ENCODE measurements at regions not wholly inside any gene's neighbourhood (a gene's known extent, or its start where the extent isn't known, plus 50 kb on each side); places are given as distances from the start of the nearest gene placed in this dataset.
"Not testable (repeated sequence)": the region's sequence is repeated elsewhere in the genome, so short reads cannot be mapped to it uniquely, and the experiment has no call there.

DNA sequence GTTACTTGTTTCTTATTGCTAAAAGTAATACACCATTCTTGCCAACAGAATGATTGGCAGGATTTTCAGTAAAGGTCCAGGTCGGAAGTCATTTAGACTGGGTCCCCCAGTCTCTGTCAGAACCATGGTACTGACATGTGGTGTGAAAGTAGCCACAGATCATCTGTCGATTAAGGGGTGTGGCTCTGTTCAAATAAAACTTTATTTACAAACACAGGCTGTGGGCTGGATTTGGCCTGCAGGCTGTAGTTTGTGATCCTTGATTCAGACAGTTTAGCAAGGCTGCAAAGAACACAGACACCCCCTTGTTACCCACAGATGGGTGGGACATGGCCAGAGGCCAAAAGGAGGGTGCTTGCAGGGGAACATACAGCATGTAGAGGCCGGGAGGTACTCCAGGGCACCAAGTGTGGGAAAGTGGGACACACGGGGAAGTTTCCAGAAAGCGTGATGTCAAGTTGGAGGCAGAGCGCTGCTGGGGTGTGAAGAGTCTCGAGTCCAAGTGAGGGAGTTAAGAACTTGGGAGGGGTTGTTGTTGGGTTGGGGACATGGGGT is 104.1 kb upstream of the CCZ1B start:
- not testable (repeated sequence) for H3K36me3 Mint-ChIP-seq; H3K27me3 Mint-ChIP-seq; DNase-seq; H3K27ac Mint-ChIP-seq; ATAC-seq (replicated peaks); H3K4me3 Mint-ChIP-seq; H3K9me3 Mint-ChIP-seq
- H3K4me1 Mint-ChIP-seq, result peaks cover 6 to 11% of the 10 kb centered on the region in 2 donors

- not testable (repeated sequence) for H3K36me3 Mint-ChIP-seq, H3K27ac Mint-ChIP-seq
- DNase-seq, result peak; percentile 20
Measured at GRCh38 chr7:6930787-6931186, 104.7 kb upstream of the CCZ1B start.

DNA sequence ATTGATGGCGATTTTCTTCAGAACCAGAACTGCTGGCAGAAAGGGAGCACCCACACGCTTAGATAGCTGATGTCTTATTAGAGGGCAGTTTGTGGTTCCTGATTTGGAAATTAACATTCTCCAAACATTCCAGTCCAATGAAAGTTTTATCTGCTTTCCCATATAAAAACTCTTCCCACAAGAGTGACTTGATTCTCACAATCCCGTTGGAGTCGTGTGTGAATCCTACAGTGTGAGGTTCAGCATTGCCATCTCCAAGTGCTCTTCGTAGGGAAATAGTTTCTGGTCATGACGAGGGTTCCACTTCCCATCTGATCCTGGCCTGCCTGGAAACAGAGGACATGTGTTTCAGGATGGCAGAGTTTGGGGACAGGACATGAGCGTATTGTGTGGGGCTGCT is 105.4 kb upstream of the CCZ1B start:
- DNase-seq; ATAC-seq (replicated peaks): not testable (repeated sequence)
- peaks cover 6 to 11% of the 10 kb centered on the region in 2 donors for H3K4me1 Mint-ChIP-seq

More at GRCh38 chr7:6930787-6931186, 104.7 kb upstream of the CCZ1B start:
- not testable (repeated sequence) for H3K27me3 Mint-ChIP-seq; ATAC-seq (replicated peaks); H3K4me3 Mint-ChIP-seq; H3K9me3 Mint-ChIP-seq
- H3K4me1 Mint-ChIP-seq, result peaks cover 6 to 11% of the 10 kb centered on the region in 2 donors

DNA sequence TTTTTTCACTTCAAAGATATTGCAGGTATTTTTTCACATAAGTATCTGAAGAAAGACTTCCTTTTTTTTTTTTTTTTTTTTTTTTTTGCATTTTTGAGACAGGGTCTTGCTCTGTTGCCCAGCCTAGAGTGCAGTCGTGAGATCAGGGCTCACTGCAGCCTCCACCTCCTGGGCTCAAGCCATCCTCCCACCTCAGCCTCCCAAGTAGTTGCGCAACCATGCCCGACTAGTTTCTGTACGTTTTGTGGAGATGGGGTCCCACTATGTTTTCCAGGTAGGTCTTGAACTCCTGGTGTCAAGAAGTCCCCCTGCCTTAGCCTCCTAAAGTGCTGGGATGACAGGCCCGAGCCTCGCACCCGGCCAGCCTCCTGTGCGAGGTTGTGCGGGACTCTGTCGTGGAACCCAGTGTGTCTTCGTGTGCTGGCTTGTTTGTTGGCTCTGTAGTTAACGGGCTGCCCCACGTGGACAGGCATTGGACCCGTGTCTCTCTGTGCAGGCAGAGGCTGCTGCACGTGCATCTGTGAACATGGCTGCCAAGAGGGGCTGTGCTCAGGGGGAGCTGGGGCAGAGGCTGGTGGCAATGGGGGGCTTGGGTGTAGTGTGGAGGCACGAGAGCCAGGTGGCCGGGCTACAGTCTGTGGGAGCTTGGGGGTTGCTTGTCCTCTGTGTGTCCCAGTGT is 108.0 kb upstream of the CCZ1B start:
- H3K36me3 Mint-ChIP-seq; DNase-seq; H3K4me3 Mint-ChIP-seq; H3K9me3 Mint-ChIP-seq; ATAC-seq (replicated peaks); H3K27ac Mint-ChIP-seq; H3K27me3 Mint-ChIP-seq: not testable (repeated sequence)
- H3K4me1 Mint-ChIP-seq, result peaks cover 8 to 11% of the 10 kb centered on the region in 2 donors

More for the DNA sequence above, 105.4 kb upstream of the CCZ1B start:
- not testable (repeated sequence) for H3K27me3 Mint-ChIP-seq, H3K4me3 Mint-ChIP-seq, H3K27ac Mint-ChIP-seq, H3K9me3 Mint-ChIP-seq, H3K36me3 Mint-ChIP-seq

DNA sequence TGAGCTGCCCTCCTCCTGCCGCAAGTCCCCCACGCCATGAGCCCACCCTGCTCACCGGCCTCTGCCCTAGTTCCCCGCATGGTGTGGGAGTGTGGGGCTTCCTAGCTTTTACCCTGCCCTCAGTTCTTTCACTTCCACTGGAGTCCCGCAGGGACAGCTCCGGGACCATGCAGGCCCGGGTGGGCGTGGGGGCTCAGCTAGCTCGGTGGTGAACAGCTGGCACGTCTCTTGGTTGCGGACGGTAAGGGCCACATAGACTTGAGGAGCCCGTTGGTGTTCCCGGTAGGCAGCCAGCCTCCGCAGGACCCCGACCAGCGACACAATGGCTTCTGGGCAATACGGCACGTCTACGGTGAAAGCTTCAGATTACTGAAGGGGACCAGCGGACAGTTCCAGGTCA is 108.9 kb upstream of the CCZ1B start:
- Mint-ChIP-seq H3K4me1 (peaks cover 8 to 11% of the 10 kb centered on the region in 2 donors), H3K9me3 (no peaks in the 10 kb centered on the region), H3K27ac (no peak overlapping the region), H3K36me3 (no peaks in the 10 kb centered on the region), H3K4me3 (no peak overlapping the region), H3K27me3 (peaks cover 0 to 4% of the 10 kb centered on the region in 2 donors)
- no peak for DNase-seq
- no peak for ATAC-seq (replicated peaks)

DNA sequence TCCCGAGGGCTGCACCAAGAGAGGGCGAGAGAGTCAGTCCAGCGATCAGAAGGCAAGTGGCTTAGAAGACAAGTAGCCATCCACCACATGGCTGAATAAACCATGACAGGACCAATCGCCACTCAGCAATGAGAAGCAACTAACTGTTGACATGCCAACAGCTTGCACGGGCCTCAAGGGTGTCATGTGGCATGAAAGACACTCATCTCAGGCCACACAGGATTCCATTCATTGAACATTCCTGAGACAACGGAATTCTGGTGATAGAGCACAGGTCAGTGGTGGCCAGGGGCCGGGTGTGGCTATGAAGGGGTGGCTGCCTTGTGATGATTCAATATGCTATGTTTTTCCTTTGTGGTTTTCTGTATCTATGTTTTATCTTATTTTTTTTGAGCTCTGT is 110.6 kb upstream of the CCZ1B start:
- H3K4me3 Mint-ChIP-seq, result not testable (repeated sequence)

GRCh38 chr7:6937746-6938145 is 111.7 kb upstream of the CCZ1B start:
- not testable (repeated sequence) for H3K27ac Mint-ChIP-seq; H3K4me1 Mint-ChIP-seq; H3K27me3 Mint-ChIP-seq; H3K9me3 Mint-ChIP-seq; H3K36me3 Mint-ChIP-seq; H3K4me3 Mint-ChIP-seq; DNase-seq; ATAC-seq (replicated peaks)

More for the DNA sequence above, 110.6 kb upstream of the CCZ1B start:
- H3K9me3 Mint-ChIP-seq; ATAC-seq (replicated peaks); H3K27me3 Mint-ChIP-seq; H3K27ac Mint-ChIP-seq; H3K4me1 Mint-ChIP-seq; H3K36me3 Mint-ChIP-seq; DNase-seq: not testable (repeated sequence)

- H3K4me1 Mint-ChIP-seq; ATAC-seq (replicated peaks); H3K27ac Mint-ChIP-seq; H3K9me3 Mint-ChIP-seq; H3K4me3 Mint-ChIP-seq; H3K27me3 Mint-ChIP-seq; H3K36me3 Mint-ChIP-seq: not testable (repeated sequence)
- peak; percentile 6 for DNase-seq
Measured at GRCh38 chr7:6938284-6938683, 112.2 kb upstream of the CCZ1B start.

- H3K36me3 Mint-ChIP-seq; H3K9me3 Mint-ChIP-seq; ATAC-seq (replicated peaks); DNase-seq; H3K27ac Mint-ChIP-seq; H3K4me3 Mint-ChIP-seq; H3K4me1 Mint-ChIP-seq; H3K27me3 Mint-ChIP-seq: not testable (repeated sequence)
Measured at GRCh38 chr7:6939126-6939525, 113.1 kb upstream of the CCZ1B start.

DNA sequence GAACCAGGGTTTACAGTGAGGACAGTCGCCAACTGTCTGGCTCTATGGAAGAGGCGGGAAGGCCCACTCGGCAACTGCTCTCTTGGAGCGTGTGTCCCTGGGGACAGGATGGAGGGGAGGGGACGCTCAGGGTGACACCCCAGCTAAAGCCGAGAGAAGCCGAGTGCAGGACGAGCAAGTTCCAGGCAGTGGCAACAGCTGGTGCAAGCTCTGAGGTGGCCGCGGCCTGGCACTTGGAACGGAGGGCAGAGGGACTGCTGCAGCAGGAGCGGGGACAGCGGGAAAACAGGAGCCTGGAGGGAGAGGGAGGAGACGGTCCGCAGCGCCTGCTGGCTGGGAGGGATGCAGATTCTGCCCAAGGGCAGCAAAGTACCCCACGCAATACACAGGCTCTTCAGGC is 113.8 kb upstream of the CCZ1B start:
- not testable (repeated sequence) for H3K4me3 Mint-ChIP-seq; DNase-seq; H3K27me3 Mint-ChIP-seq; H3K9me3 Mint-ChIP-seq; H3K36me3 Mint-ChIP-seq; H3K27ac Mint-ChIP-seq; H3K4me1 Mint-ChIP-seq; ATAC-seq (replicated peaks)

- not testable (repeated sequence) for H3K27ac Mint-ChIP-seq; DNase-seq; H3K4me3 Mint-ChIP-seq; ATAC-seq (replicated peaks); H3K9me3 Mint-ChIP-seq; H3K4me1 Mint-ChIP-seq; H3K36me3 Mint-ChIP-seq
- peaks cover 11 to 25% of the 10 kb centered on the region in 2 donors for H3K27me3 Mint-ChIP-seq
Measured at GRCh38 chr7:6946873-6947272, 120.8 kb upstream of the CCZ1B start.

DNA sequence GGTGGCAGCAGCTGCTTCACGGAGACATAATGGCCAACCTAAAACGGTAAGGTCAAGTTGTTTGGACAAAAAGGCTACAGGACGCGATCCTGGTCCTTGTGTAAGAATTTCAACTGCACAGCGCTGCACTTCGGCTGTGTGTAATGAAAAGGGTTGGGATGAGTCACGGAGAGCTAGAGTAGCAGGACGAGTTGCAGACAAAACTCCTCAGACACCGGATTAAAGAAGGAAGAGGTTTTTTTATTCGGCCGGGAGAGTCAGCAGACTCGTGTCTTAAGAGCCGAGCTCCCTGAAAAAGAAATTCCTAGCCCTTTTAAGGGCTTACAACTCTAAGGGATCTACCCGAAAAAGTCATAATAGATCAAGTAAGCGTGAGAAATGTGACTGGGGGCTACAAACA is 124.2 kb upstream of the CCZ1B start:
- H3K9me3 Mint-ChIP-seq; H3K4me3 Mint-ChIP-seq; DNase-seq; ATAC-seq (replicated peaks); H3K27ac Mint-ChIP-seq; H3K4me1 Mint-ChIP-seq; H3K36me3 Mint-ChIP-seq: not testable (repeated sequence)
- peaks cover 11 to 29% of the 10 kb centered on the region in 2 donors for H3K27me3 Mint-ChIP-seq

- not testable (repeated sequence) for ATAC-seq (replicated peaks); H3K9me3 Mint-ChIP-seq; DNase-seq; H3K27ac Mint-ChIP-seq; H3K36me3 Mint-ChIP-seq; H3K4me3 Mint-ChIP-seq; H3K4me1 Mint-ChIP-seq
- H3K27me3 Mint-ChIP-seq, result peaks cover 6 to 23% of the 10 kb centered on the region in 2 donors
Measured at GRCh38 chr7:6951553-6951952, 125.5 kb upstream of the CCZ1B start.

- ATAC-seq (replicated peaks); H3K27me3 Mint-ChIP-seq; H3K4me1 Mint-ChIP-seq; H3K27ac Mint-ChIP-seq; DNase-seq; H3K4me3 Mint-ChIP-seq; H3K36me3 Mint-ChIP-seq; H3K9me3 Mint-ChIP-seq: not testable (repeated sequence)
Measured at GRCh38 chr7:6953138-6953797, 127.2 kb upstream of the CCZ1B start.

GRCh38 chr7:6953798-6954181 is 127.7 kb upstream of the CCZ1B start:
- H3K4me1 Mint-ChIP-seq; H3K36me3 Mint-ChIP-seq; H3K9me3 Mint-ChIP-seq; H3K4me3 Mint-ChIP-seq; DNase-seq; ATAC-seq (replicated peaks); H3K27me3 Mint-ChIP-seq; H3K27ac Mint-ChIP-seq: not testable (repeated sequence)
